HK-2 (cell line): ENCODE measurements at regions not wholly inside any gene's neighbourhood (a gene's known extent, or its start where the extent isn't known, plus 50 kb on each side); places are given as distances from the start of the nearest gene placed in this dataset.
"Not testable (repeated sequence)": the region's sequence is repeated elsewhere in the genome, so short reads cannot be mapped to it uniquely, and the experiment has no call there.

Source experiments
- DNase-seq: peaks from one replicate; pipeline ENCODE4 v3.0.0-alpha.2; 2018; ENCODE audit not compliant: unreplicated experiment

- DNase-seq, result no peak
Observed at GRCh38 chr2:175353275-175353674, 171.8 kb upstream of the ATP5MC3 start.

- no peak for DNase-seq
Observed at GRCh38 chr2:175351512-175351911, 170.0 kb upstream of the ATP5MC3 start.

GRCh38 chr2:175350105-175350504 lies 168.6 kb upstream of the ATP5MC3 start:
- DNase-seq, result no peak

- no peak for DNase-seq
Observed at GRCh38 chr2:175342085-175342484, 160.6 kb upstream of the ATP5MC3 start.

- no peak for DNase-seq
Observed at GRCh38 chr2:175330195-175330594, 148.7 kb upstream of the ATP5MC3 start.

- no peak for DNase-seq
Observed at GRCh38 chr2:175326801-175327200, 145.3 kb upstream of the ATP5MC3 start.

GRCh38 chr2:175326164-175326563 lies 144.7 kb upstream of the ATP5MC3 start:
- not testable (repeated sequence) for DNase-seq

- DNase-seq, result no peak
Observed at GRCh38 chr2:175323162-175323561, 141.7 kb upstream of the ATP5MC3 start.

GRCh38 chr2:175318542-175318941 lies 137.0 kb upstream of the ATP5MC3 start:
- no peak for DNase-seq

GRCh38 chr2:175317751-175318150 lies 136.2 kb upstream of the ATP5MC3 start:
- no peak for DNase-seq

GRCh38 chr2:175312137-175312536 lies 130.6 kb upstream of the ATP5MC3 start:
- DNase-seq, result no peak

- DNase-seq, result no peak
Observed at GRCh38 chr2:175310813-175311504, 129.4 kb upstream of the ATP5MC3 start.

- DNase-seq, result no peak
Observed at GRCh38 chr2:175309799-175310198, 128.3 kb upstream of the ATP5MC3 start.

GRCh38 chr2:175308005-175308404 lies 126.5 kb upstream of the ATP5MC3 start:
- no peak for DNase-seq

- DNase-seq, result no peak
Observed at GRCh38 chr2:175304541-175304940, 123.0 kb upstream of the ATP5MC3 start.

GRCh38 chr2:175293776-175294175 lies 112.3 kb upstream of the ATP5MC3 start:
- DNase-seq, result no peak

- no peak for DNase-seq
Observed at GRCh38 chr2:175293195-175293594, 111.7 kb upstream of the ATP5MC3 start.

GRCh38 chr2:175282886-175283285 lies 101.4 kb upstream of the ATP5MC3 start:
- no peak for DNase-seq

- no peak for DNase-seq
Observed at GRCh38 chr2:175282300-175282699, 100.8 kb upstream of the ATP5MC3 start.

- no peak for DNase-seq
Observed at GRCh38 chr2:175277772-175278171, 96.3 kb upstream of the ATP5MC3 start.

- DNase-seq, result no peak
Observed at GRCh38 chr2:175275539-175275938, 94.0 kb upstream of the ATP5MC3 start.

GRCh38 chr2:175259164-175259563 lies 77.7 kb upstream of the ATP5MC3 start:
- DNase-seq, result no peak

GRCh38 chr2:175256806-175257585 lies 75.5 kb upstream of the ATP5MC3 start:
- no peak for DNase-seq
